SH-SY5Y (cell line): ENCODE measurements at regions not wholly inside any gene's neighbourhood (a gene's known extent, or its start where the extent isn't known, plus 50 kb on each side); places are given as distances from the start of the nearest gene placed in this dataset.

Source experiments
- GATA2 ChIP-seq: IDR thresholded peaks from 2 replicates; pipeline ENCODE4 v1.6.1; 2011; ENCODE audit warnings: mild to moderate bottlenecking, low read depth, low read length
- GATA3 ChIP-seq: IDR thresholded peaks from 2 replicates; pipeline ENCODE4 v1.6.1; 2011; ENCODE audit warnings: low read depth, mild to moderate bottlenecking, low read length, moderate library complexity

DNA sequence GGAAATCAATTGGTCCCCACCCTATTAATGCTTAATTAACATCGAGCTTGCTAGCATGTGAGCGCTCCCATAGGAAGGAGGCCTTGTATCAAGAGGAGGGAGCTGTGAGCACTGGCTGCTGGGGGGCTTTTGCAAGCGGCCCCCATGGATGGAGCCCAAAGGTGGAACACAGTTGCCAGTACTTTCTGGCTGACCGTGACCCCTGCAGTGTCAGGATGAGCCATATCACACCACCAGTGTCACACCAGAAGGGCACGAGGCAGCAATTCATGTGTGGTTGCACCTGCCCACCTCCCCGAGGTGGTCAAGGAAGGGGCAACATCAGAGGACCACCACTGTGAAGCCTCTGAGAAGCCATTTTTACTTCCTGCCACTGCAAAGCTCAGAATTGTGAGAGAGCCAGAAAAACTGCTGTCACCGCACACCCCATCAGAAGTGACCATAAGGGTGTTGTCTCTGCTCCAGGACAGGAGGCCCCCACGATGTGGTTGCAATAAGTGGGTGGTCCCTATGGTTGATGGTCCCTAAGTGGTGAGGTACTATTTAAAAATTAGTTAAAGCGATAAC is 99.8 kb upstream of the RAB6C start:
- TF ChIP-seq GATA3 (no peak), GATA2 (no peak)
